ENCODE measurements at regions not wholly inside any gene's neighbourhood (a gene's known extent, or its start where the extent isn't known, plus 50 kb on each side); places are given as distances from the start of the nearest gene placed in this dataset.

DNA sequence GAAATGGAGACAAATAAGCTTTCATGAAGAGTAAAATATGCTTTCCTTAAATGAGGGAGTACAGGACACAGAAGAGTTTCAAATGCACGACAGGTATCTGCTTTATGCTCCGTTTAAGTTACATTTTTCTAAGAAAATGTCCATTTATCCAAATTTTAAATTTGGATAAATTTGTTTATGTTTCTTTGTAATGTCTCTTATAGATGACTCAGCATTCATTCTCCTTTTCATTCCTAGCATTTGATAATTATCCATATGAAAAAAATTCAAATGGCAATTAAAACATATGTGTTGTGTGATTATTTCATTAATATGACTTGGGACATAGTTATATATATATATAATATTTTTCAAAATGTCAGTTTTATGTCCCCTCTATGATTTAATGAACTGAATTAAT lies 1449.3 kb downstream of the SLITRK1 start:
- H3K9me3 ChIP-seq (replicated peaks in 1 of 3), result no peaks in the 10 kb centered on the region
- H3K27ac ChIP-seq, result no peak overlapping the region
- H3K36me3 ChIP-seq (replicated peaks in 1 of 2), result no peaks in the 10 kb centered on the region
- 79 to 88% (median 82%) methylated on average over 2 of the region's 2 CpGs for WGBS, 4 donors
- DNase-seq, result no peak
- H3K4me1 ChIP-seq (replicated peaks in 1 of 2), result no peaks in the 10 kb centered on the region
- H3K4me3 ChIP-seq, result no peak overlapping the region
- TF ChIP-seq, protein P1, sequence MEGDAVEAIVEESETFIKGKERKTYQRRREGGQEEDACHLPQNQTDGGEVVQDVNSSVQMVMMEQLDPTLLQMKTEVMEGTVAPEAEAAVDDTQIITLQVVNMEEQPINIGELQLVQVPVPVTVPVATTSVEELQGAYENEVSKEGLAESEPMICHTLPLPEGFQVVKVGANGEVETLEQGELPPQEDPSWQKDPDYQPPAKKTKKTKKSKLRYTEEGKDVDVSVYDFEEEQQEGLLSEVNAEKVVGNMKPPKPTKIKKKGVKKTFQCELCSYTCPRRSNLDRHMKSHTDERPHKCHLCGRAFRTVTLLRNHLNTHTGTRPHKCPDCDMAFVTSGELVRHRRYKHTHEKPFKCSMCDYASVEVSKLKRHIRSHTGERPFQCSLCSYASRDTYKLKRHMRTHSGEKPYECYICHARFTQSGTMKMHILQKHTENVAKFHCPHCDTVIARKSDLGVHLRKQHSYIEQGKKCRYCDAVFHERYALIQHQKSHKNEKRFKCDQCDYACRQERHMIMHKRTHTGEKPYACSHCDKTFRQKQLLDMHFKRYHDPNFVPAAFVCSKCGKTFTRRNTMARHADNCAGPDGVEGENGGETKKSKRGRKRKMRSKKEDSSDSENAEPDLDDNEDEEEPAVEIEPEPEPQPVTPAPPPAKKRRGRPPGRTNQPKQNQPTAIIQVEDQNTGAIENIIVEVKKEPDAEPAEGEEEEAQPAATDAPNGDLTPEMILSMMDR (IDR thresholded peaks at IDR 0.05), result no peak
- no peak for TF ChIP-seq POLR2A (IDR thresholded peaks at IDR 0.05)
- intact Hi-C loops (cut with DNase I), result no loop called here
- H3K27me3 ChIP-seq, result no peaks in the 10 kb centered on the region

DNA sequence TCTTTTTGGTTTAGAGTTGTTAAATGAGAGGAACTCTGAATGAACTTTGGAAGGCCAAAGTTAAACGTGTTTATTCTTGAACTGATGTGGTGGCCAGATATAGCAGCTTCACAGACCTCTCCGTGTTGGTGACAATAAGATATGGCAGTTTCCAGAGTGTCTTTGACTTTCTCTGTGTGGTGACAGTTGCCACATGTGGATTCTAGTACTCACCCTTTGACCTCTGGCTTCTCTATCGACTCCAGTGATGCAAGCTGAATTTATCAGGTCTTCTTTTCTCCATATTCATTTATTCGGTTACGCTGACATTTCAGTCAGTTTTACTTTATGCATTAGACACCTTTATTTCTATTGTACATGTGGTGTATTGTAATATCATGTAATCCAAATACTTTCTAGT lies 1469.5 kb downstream of the SLITRK1 start:
- H3K27ac ChIP-seq, result no peak overlapping the region
- H3K9me3 ChIP-seq (replicated peaks in 1 of 3), result no peaks in the 10 kb centered on the region
- no peak for TF ChIP-seq POLR2A (IDR thresholded peaks at IDR 0.05)
- TF ChIP-seq, protein P1 (IDR thresholded peaks at IDR 0.05), result no peak
- no peaks in the 10 kb centered on the region for H3K27me3 ChIP-seq
- 60 to 75% (median 65%) methylated on average over 5 of the region's 5 CpGs for WGBS, 4 donors
- H3K4me1 ChIP-seq (replicated peaks in 1 of 2), result no peaks in the 10 kb centered on the region
- intact Hi-C loops (cut with DNase I), result no loop called here
- no peak for DNase-seq
- no peak overlapping the region for H3K4me3 ChIP-seq
- H3K36me3 ChIP-seq (replicated peaks in 1 of 2), result no peaks in the 10 kb centered on the region

DNA sequence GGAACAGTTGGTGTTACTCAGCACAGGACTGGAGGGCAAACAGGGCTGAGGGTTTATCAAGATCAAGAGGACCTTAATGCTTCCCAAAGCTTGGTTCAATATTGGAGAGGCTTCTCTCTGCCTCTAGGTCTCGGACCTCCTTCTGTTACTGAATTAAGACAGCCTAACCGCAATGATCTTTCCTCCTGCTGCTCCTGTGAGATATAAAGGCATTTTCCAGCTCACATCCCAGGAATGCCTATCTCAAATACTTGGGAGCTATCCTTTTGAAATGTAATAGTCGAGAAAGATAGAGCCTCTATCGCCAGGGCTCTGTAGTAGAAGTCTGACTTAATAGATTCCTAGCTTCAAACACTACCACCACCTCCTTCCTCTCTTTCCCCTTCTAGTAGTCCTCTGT lies 1475.0 kb downstream of the SLITRK1 start:
- no peaks in the 10 kb centered on the region for H3K9me3 ChIP-seq (replicated peaks in 1 of 3)
- DNase-seq, result no peak
- H3K4me1 ChIP-seq (replicated peaks in 1 of 2), result no peaks in the 10 kb centered on the region
- intact Hi-C loops (cut with DNase I), result no loop called here
- TF ChIP-seq, protein P1 (IDR thresholded peaks at IDR 0.05), result no peak
- TF ChIP-seq POLR2A (IDR thresholded peaks at IDR 0.05), result no peak
- H3K27me3 ChIP-seq, result no peaks in the 10 kb centered on the region
- WGBS, 4 donors, result 75 to 84% (median 79%) methylated on average over 4 of the region's 4 CpGs
- H3K36me3 ChIP-seq (replicated peaks in 1 of 2), result no peaks in the 10 kb centered on the region
- H3K27ac ChIP-seq, result no peak overlapping the region
- no peak overlapping the region for H3K4me3 ChIP-seq

DNA sequence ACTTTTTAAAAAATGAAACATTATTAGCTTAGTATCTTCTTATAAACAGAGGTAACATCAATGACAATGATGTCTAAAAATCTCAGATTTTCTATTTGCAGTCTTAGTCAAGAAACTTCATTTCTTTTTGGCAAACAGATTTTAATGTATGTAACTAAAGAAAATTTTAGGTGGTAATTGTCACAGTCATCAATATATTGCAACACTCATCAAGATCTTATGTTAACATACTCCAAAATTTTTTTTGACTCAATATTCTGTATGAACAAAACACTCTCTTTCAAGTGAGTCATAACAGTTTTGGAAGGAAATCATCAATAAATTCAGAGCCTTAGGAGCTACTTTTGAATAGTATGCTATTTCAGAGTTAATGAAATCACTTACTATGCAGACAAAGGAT lies 1507.6 kb downstream of the SLITRK1 start:
- Histone ChIP-seq H3K36me3 (replicated peaks in 1 of 2) (no peaks in the 10 kb centered on the region), H3K27ac (no peak overlapping the region), H3K27me3 (no peaks in the 10 kb centered on the region), H3K4me3 (no peak overlapping the region), H3K4me1 (replicated peaks in 1 of 2) (no peaks in the 10 kb centered on the region), H3K9me3 (replicated peaks in 1 of 3) (no peaks in the 10 kb centered on the region)
- intact Hi-C loops (cut with DNase I), result no loop called here
- TF ChIP-seq, protein P1 (IDR thresholded peaks at IDR 0.05), result no peak
- TF ChIP-seq POLR2A (IDR thresholded peaks at IDR 0.05), result no peak
- no peak for DNase-seq
